Gastroesophageal sphincter (tissue), 4 donors: ENCODE measurements at regions not wholly inside any gene's neighbourhood (a gene's known extent, or its start where the extent isn't known, plus 50 kb on each side); places are given as distances from the start of the nearest gene placed in this dataset.

Source experiments
- ATAC-seq: fragments of 150-250 bp; one replicate; pipeline ENCODE4 v1.9.1; 2016; ENCODE audit warnings: mild to moderate bottlenecking, moderate library complexity
- H3K27ac ChIP-seq, 4 donors: fragments of 200-600 bp; sonication (generic) in 3 of 4; 1 replicate in 3 of 4; 2 replicates in 1 of 4; pipeline ENCODE4 v1.5.1; 2016 to 2019
- H3K27me3 ChIP-seq: fragments of 200-600 bp; sonication (generic); one replicate; pipeline ENCODE4 v1.5.1; 2019
- H3K36me3 ChIP-seq, 2 donors: fragments of 200-600 bp; sonication (generic); one replicate each; pipeline ENCODE4 v1.5.1; 2019; ENCODE audit warnings: control low read depth in 1 of 2
- H3K4me1 ChIP-seq, 3 donors: fragments of 200-600 bp; sonication (generic); 1 replicate in 2 of 3; 2 replicates in 1 of 3; pipeline ENCODE4 v1.5.1; 2016 to 2019; ENCODE audit warnings: control low read depth in 2 of 3
- H3K4me3 ChIP-seq, 2 donors: fragments of 200-600 bp; sonication (generic); one replicate each; pipeline ENCODE4 v1.5.1; 2019; ENCODE audit warnings: mild to moderate bottlenecking in 1 of 2, moderate library complexity in 1 of 2
- H3K9me3 ChIP-seq, 3 donors: fragments of 200-600 bp; sonication (generic); one replicate each; pipeline ENCODE4 v1.5.1; 2017 to 2019; ENCODE audit warnings: control low read depth in 2 of 3
- CTCF ChIP-seq, 4 experiments: fragments of 200-600 bp in 2 of 4; fragments of 450-650 bp in 2 of 4; sonication (generic) in 1 of 4; IDR thresholded peaks; one replicate each; pipeline ENCODE4 v1.5.1; 2017 to 2019; ENCODE audit warnings: antibody characterized with exemption in 4 of 4, mild to moderate bottlenecking in 2 of 4, moderate library complexity in 2 of 4
- EP300 ChIP-seq: sonication (generic); formaldehyde crosslinking; IDR thresholded peaks from one replicate; pipeline ENCODE4 v1.6.1; 2017; ENCODE audit warnings: antibody characterized with exemption, mild to moderate bottlenecking
- POLR2A ChIP-seq, 2 donors: fragments of 450-650 bp; IDR thresholded peaks; one replicate each; pipeline ENCODE4 v1.6.1; 2017; ENCODE audit warnings: antibody characterized with exemption in 2 of 2, mild to moderate bottlenecking in 2 of 2, moderate library complexity in 1 of 2
- POLR2AphosphoS5 ChIP-seq: sonication (generic); formaldehyde crosslinking; IDR thresholded peaks from one replicate; pipeline ENCODE4 v1.6.1; 2017; ENCODE audit warnings: antibody characterized with exemption
- WGBS, 2 donors: methylation state at CpG; one replicate each; pipeline ENCODE4 v1.1.5; 2018; ENCODE audit warnings: low coverage in 1 of 2; 5-methylcytosine and 5-hydroxymethylcytosine counted together

- Histone ChIP-seq H3K4me3 (no peak overlapping the region), H3K27ac (no peak overlapping the region), H3K27me3 (no peaks in the 10 kb centered on the region), H3K36me3 (no peaks in the 10 kb centered on the region), H3K9me3 (no peaks in the 10 kb centered on the region), H3K4me1 (no peaks in the 10 kb centered on the region)
- ATAC-seq = no peak
- WGBS, 2 donors = 100% methylated on average over 1 of the region's 1 CpG; no CpG with 5 or more reads in 1 of the 2 donors
- no peak for TF ChIP-seq EP300
Measured at GRCh38 chr10:10118131-10118530, 899.5 kb upstream of the CELF2 start.

GRCh38 chr10:10120671-10121070 lies 897.0 kb upstream of the CELF2 start:
- H3K4me3 ChIP-seq = no peak overlapping the region
- H3K9me3 ChIP-seq = no peaks in the 10 kb centered on the region
- H3K27me3 ChIP-seq = no peaks in the 10 kb centered on the region
- TF ChIP-seq POLR2A (IDR thresholded peaks at IDR 0.05) (no peak), EP300 (no peak), POLR2AphosphoS5 (no peak), CTCF (IDR thresholded peaks at IDR 0.05) (no peak)
- ATAC-seq = no peak
- H3K27ac ChIP-seq = no peak overlapping the region
- H3K4me1 ChIP-seq = no peaks in the 10 kb centered on the region
- H3K36me3 ChIP-seq = no peaks in the 10 kb centered on the region
- 23 to 27% methylated on average over 3 of the region's 3 CpGs for WGBS, 2 donors

- WGBS, 2 donors = 72 to 80% methylated on average over 4 of the region's 4 CpGs
- H3K4me1 ChIP-seq = no peaks in the 10 kb centered on the region
- no peaks in the 10 kb centered on the region for H3K36me3 ChIP-seq
- no peaks in the 10 kb centered on the region for H3K27me3 ChIP-seq
- no peaks in the 10 kb centered on the region for H3K9me3 ChIP-seq
- no peak for TF ChIP-seq EP300
- H3K4me3 ChIP-seq = no peak overlapping the region
- H3K27ac ChIP-seq = no peak overlapping the region
- ATAC-seq = no peak
Measured at GRCh38 chr10:10125676-10126075, 892.0 kb upstream of the CELF2 start.

GRCh38 chr10:10126218-10126617 lies 891.5 kb upstream of the CELF2 start:
- H3K4me1 ChIP-seq = no peaks in the 10 kb centered on the region
- TF ChIP-seq POLR2A (IDR thresholded peaks at IDR 0.05) (no peak), EP300 (no peak), POLR2AphosphoS5 (no peak), CTCF (IDR thresholded peaks at IDR 0.05) (no peak)

GRCh38 chr10:10128387-10128786 lies 889.3 kb upstream of the CELF2 start:
- ATAC-seq = no peak
- Histone ChIP-seq H3K36me3 (no peaks in the 10 kb centered on the region), H3K9me3 (no peaks in the 10 kb centered on the region), H3K4me1 (no peaks in the 10 kb centered on the region), H3K27me3 (no peaks in the 10 kb centered on the region), H3K4me3 (no peak overlapping the region), H3K27ac (no peak overlapping the region)
- 86 to 94% methylated on average over 3 of the region's 3 CpGs for WGBS, 2 donors
- TF ChIP-seq CTCF (IDR thresholded peaks at IDR 0.05) (no peak), EP300 (no peak), POLR2A (IDR thresholded peaks at IDR 0.05) (no peak), POLR2AphosphoS5 (no peak)

More at GRCh38 chr10:10126218-10126617, 891.5 kb upstream of the CELF2 start:
- 97 to 100% methylated on average over 1 to 3 of the region's 3 CpGs for WGBS, 2 donors
- H3K27me3 ChIP-seq = no peaks in the 10 kb centered on the region
- no peak for ATAC-seq
- no peak overlapping the region for H3K27ac ChIP-seq
- no peak overlapping the region for H3K4me3 ChIP-seq
- H3K36me3 ChIP-seq = no peaks in the 10 kb centered on the region
- H3K9me3 ChIP-seq = no peaks in the 10 kb centered on the region

- TF ChIP-seq POLR2A (IDR thresholded peaks at IDR 0.05) (no peak), CTCF (IDR thresholded peaks at IDR 0.05) (no peak), POLR2AphosphoS5 (no peak), EP300 (no peak)
- WGBS, 2 donors = 74 to 80% methylated on average over 2 of the region's 2 CpGs
- no peak overlapping the region for H3K27ac ChIP-seq
- no peak for ATAC-seq
- H3K27me3 ChIP-seq = no peaks in the 10 kb centered on the region
- H3K4me1 ChIP-seq = no peaks in the 10 kb centered on the region
- H3K9me3 ChIP-seq = no peaks in the 10 kb centered on the region
- H3K4me3 ChIP-seq = no peak overlapping the region
- H3K36me3 ChIP-seq = no peaks in the 10 kb centered on the region
Measured at GRCh38 chr10:10130686-10131085, 887.0 kb upstream of the CELF2 start.
